A549 (cell line): ENCODE measurements at regions not wholly inside any gene's neighbourhood (a gene's known extent, or its start where the extent isn't known, plus 50 kb on each side); places are given as distances from the start of the nearest gene placed in this dataset.

Experiments
- CEBPB ChIP-seq, 2 experiments: fragments of >200 bp in 1 of 2; sonication (Bioruptor Twin) in 1 of 2; formaldehyde crosslinking in 1 of 2; IDR thresholded peaks; 2 replicates each; pipeline ENCODE4 v1.6.1; 2012 to 2016
- CTCF ChIP-seq: fragments of >200 bp; sonication (Bioruptor Twin); formaldehyde crosslinking; IDR thresholded peaks from 3 replicates; pipeline ENCODE4 v1.5.1; 2016
- MYC ChIP-seq: IDR thresholded peaks from 2 replicates; pipeline ENCODE4 v1.6.1; 2012; ENCODE audit warnings: mild to moderate bottlenecking, inconsistent platforms, low read length, improper control_type of control experiment, borderline replicate concordance
- PHF8 ChIP-seq: fragments of 200-600 bp; sonication (generic); IDR thresholded peaks from 2 replicates; pipeline ENCODE4 v1.6.1; 2016; ENCODE audit warnings: low read depth, mild to moderate bottlenecking, antibody characterized with exemption, moderate library complexity, borderline replicate concordance
- POLR2A ChIP-seq: IDR thresholded peaks from 2 replicates; pipeline ENCODE4 v1.6.1; 2012; ENCODE audit warnings: mild to moderate bottlenecking, low read length
- ZNF302 ChIP-seq: fragments of 250-450 bp; sonication (Bioruptor Pico); IDR thresholded peaks from 2 replicates; pipeline ENCODE4 v1.9.0; 2021; ENCODE audit warnings: inconsistent platforms, mild to moderate bottlenecking, moderate library complexity

GRCh38 chr6:132130626-132131298, 179.6 kb upstream of the CCN2 start:
- TF ChIP-seq ZNF302 (CRISPR knock-in tag) (no peak), PHF8 (no peak), POLR2A (no peak), MYC (no peak), CTCF (no peak), CEBPB (IDR thresholded peaks at IDR 0.05) (no peak)
